ENCODE measurements at regions not wholly inside any gene's neighbourhood (a gene's known extent, or its start where the extent isn't known, plus 50 kb on each side); places are given as distances from the start of the nearest gene placed in this dataset.

DNA sequence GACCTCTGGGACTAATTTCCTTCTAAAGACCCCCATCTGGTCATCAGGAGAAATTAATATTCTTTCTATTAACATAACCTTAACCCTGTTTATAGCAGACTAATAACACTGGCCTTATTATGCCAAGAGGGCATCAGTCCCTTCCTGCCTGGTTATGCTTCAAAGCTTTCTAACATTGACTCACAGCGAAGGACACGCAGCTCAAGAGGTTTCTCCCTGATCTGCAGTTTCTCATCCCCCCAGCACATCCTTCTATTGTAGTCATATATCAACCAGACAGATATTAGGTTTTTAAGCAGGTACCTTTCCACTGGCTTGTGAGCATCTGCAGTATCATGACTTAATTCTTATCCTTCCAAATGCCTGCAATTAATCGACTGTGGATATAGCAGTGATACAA is 100.0 kb upstream of the CXCR4 start:
- Histone ChIP-seq H3K9ac (ENCODE audit: low read depth in 1 of 2, low read length in 2 of 2) (no peak overlapping the region), H3K27ac (ENCODE audit: low read depth, low read length) (no peak overlapping the region), H3K36me3 (ENCODE audit: control insufficient read depth in 1 of 2, insufficient read depth in 2 of 2, low read length in 2 of 2) (no peaks in the 10 kb centered on the region), H3K27me3 (ENCODE audit: control insufficient read depth in 1 of 2, insufficient read depth in 2 of 2, low read length in 2 of 2) (no peaks in the 10 kb centered on the region), H3K4me1 (ENCODE audit: control insufficient read depth in 1 of 2, insufficient read depth in 2 of 2, low read length in 2 of 2) (no peaks in the 10 kb centered on the region), H3K9me3 (ENCODE audit: control insufficient read depth in 1 of 2, low read length in 2 of 2) (no peaks in the 10 kb centered on the region), H3K4me3 (ENCODE audit: low read depth in 1 of 2, low read length in 2 of 2) (no peak overlapping the region)

DNA sequence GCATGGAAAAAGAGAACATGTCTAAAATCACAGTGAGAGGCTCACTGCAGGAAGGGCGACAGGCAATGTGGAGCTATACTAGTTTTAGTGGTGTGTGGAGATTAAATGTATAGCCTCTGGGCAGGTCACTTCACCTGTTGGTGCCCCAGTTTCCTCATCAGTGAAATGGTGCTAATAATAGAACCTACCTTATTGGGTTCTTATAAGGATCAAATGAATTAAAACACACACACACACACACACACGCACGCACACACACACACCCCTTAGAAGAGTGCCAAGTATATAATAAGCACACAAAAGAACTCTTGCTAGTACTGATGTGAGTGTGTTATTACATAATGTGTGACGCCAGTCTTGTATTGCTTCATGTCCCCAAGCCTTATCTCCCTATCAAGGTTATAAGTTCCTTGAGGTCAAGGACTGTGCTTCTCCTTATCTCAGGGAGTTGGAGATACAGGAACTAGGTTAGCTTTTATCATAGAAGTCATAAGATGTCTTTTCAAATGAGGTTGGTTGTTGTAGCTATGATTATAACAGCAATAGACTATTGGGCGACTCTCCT is 98.0 kb upstream of the CXCR4 start:
- Histone ChIP-seq H3K4me3 (ENCODE audit: low read depth in 1 of 2, low read length in 2 of 2) (no peak overlapping the region), H3K9me3 (ENCODE audit: control insufficient read depth in 1 of 2, low read length in 2 of 2) (no peaks in the 10 kb centered on the region), H3K27ac (ENCODE audit: low read depth, low read length) (no peak overlapping the region), H3K9ac (ENCODE audit: low read depth in 1 of 2, low read length in 2 of 2) (no peak overlapping the region), H3K27me3 (ENCODE audit: control insufficient read depth in 1 of 2, insufficient read depth in 2 of 2, low read length in 2 of 2) (no peaks in the 10 kb centered on the region), H3K4me1 (ENCODE audit: control insufficient read depth in 1 of 2, insufficient read depth in 2 of 2, low read length in 2 of 2) (no peaks in the 10 kb centered on the region), H3K36me3 (ENCODE audit: control insufficient read depth in 1 of 2, insufficient read depth in 2 of 2, low read length in 2 of 2) (no peaks in the 10 kb centered on the region)

DNA sequence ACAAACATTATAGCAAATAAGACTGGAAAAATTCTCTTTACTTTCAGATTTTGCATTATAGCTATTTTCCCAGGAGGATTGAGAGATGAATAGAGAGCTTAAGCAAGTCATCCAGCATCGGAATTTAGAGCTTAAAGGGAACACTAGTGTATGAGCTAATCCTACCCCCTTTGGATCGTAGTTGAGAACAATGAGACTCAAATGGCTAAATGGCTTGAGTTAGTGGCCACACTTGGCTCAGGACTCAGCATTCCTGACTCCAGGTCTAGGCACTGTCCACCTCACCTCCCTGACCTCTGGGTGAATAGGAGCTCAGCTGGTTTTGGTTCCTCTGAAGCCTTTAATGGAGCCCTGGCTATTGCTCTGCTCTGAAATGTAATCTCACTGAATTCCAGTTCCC is 97.5 kb upstream of the CXCR4 start:
- H3K4me3 ChIP-seq (ENCODE audit: low read depth in 1 of 2, low read length in 2 of 2): no peak overlapping the region
- H3K4me1 ChIP-seq (ENCODE audit: control insufficient read depth in 1 of 2, insufficient read depth in 2 of 2, low read length in 2 of 2): no peaks in the 10 kb centered on the region
- no peak overlapping the region for H3K9ac ChIP-seq (ENCODE audit: low read depth in 1 of 2, low read length in 2 of 2)
- no peaks in the 10 kb centered on the region for H3K9me3 ChIP-seq (ENCODE audit: control insufficient read depth in 1 of 2, low read length in 2 of 2)
- no peaks in the 10 kb centered on the region for H3K27me3 ChIP-seq (ENCODE audit: control insufficient read depth in 1 of 2, insufficient read depth in 2 of 2, low read length in 2 of 2)
- no peaks in the 10 kb centered on the region for H3K36me3 ChIP-seq (ENCODE audit: control insufficient read depth in 1 of 2, insufficient read depth in 2 of 2, low read length in 2 of 2)
- H3K27ac ChIP-seq (ENCODE audit: low read depth, low read length): no peak overlapping the region

DNA sequence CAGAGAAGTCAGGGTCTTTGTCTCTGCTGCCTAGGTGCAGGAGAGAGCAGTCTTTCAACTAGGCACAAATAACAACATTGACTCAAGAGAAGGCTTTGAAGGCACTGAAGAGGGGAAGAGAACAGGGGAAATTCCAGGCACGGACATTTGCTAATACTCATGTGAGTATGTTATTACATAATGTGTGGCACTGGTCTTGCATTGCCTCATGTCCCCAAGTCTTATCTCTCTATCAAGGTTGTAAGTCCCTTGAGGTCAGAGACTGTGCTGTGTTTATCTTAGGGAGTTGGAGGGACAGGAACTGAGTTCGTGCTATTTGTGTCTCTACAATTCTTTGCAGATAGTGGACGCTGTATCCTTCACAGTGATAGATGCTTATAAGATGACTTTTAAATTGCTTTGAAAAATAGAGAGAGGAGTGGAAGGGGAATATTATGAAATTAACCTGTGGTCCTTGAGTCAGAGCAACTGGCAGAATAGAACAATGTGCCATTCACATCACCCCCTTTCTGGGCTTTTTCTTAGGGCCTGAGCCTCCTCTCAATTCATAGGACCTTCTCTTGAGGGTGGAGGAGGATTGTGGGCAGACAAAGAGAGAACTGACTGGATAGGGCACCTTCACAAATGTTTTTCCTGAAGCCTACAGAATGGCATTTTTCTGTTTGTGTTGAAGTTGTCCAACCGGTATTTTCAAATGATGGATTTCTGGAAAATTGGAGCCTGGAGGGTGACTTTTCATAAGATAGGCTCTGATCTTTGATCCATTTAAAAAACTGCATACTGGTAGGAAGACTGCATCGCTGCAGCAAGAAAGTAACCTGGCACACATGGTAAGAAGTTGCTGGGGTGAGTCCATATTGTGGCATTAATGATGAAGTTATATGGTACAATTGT is 96.6 kb upstream of the CXCR4 start:
- Histone ChIP-seq H3K36me3 (ENCODE audit: control insufficient read depth in 1 of 2, insufficient read depth in 2 of 2, low read length in 2 of 2) (no peaks in the 10 kb centered on the region), H3K27ac (ENCODE audit: low read depth, low read length) (peak overlapping the region; percentile 24), H3K4me1 (ENCODE audit: control insufficient read depth in 1 of 2, insufficient read depth in 2 of 2, low read length in 2 of 2) (no peaks in the 10 kb centered on the region), H3K27me3 (ENCODE audit: control insufficient read depth in 1 of 2, insufficient read depth in 2 of 2, low read length in 2 of 2) (no peaks in the 10 kb centered on the region), H3K9me3 (ENCODE audit: control insufficient read depth in 1 of 2, low read length in 2 of 2) (no peaks in the 10 kb centered on the region), H3K4me3 (ENCODE audit: low read depth in 1 of 2, low read length in 2 of 2) (no peak overlapping the region), H3K9ac (ENCODE audit: low read depth in 1 of 2, low read length in 2 of 2) (no peak overlapping the region)

DNA sequence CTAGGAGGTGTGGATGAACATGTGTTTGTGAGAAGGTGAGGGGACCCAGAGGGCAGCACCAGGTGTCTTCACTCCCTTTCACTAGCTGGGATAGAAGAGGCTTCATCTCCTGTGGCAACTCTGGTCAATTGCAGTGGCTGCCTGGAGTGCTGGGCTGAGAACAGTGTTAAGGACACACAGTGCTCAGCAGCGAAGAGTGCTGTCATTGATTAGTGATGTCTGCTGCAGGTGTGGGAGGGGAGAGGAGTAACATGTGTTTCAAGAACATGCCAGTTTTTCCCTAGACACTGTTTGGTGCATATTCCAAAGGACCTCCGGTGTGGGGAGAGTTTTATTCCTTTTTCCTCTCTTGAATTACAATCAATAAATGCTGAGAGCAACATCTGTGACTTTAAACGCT is 95.9 kb upstream of the CXCR4 start:
- H3K36me3 ChIP-seq (ENCODE audit: control insufficient read depth in 1 of 2, insufficient read depth in 2 of 2, low read length in 2 of 2): no peaks in the 10 kb centered on the region
- H3K9me3 ChIP-seq (ENCODE audit: control insufficient read depth in 1 of 2, low read length in 2 of 2): no peaks in the 10 kb centered on the region
- H3K9ac ChIP-seq (ENCODE audit: low read depth in 1 of 2, low read length in 2 of 2): no peak overlapping the region
- peak overlapping the region; percentile 24 for H3K27ac ChIP-seq (ENCODE audit: low read depth, low read length)
- no peaks in the 10 kb centered on the region for H3K27me3 ChIP-seq (ENCODE audit: control insufficient read depth in 1 of 2, insufficient read depth in 2 of 2, low read length in 2 of 2)
- H3K4me1 ChIP-seq (ENCODE audit: control insufficient read depth in 1 of 2, insufficient read depth in 2 of 2, low read length in 2 of 2): no peaks in the 10 kb centered on the region
- no peak overlapping the region for H3K4me3 ChIP-seq (ENCODE audit: low read depth in 1 of 2, low read length in 2 of 2)

DNA sequence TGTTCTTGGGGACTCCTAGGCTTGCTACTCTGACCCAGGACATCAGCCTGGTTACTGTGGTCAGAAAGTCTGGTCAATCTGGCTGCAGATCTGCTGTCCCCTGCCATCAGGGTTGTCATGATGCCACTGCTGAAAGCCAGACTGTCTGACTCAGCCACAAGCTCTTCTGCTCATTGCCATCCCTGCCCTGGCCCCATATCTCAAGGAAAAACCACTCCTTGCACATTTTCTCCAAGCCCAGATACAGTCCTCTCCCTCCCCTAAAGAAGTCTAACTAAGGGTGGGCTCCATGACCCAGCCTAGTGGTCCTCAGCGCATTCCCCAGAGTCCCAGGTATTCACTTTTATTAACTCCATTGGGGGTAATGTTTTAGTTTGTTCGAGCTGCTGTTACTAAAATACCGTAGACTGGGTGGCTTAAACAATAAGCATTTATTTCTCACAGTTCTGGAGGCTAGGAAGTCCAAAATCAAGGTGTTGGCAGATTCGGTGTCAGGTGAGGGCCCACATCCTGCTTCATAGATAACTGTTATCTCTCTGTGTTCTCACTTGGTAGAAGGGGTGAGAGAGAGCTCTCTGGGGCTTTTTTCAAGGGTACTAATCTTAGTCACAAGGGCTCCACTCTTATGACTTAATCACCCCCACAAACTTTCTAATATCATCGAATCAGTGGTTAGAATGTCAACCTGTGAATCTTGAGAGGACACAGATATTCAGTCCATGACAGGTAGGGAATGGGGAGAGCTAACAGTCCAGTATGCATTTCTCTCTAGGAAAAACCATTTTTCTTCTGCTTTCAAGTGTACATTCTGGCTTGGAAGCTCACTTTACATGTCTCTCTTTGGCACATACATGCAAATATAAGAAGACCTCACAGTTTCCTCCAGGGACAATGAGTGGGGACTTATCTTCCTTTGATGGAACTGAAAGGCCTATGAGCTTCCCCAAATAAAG is 94.8 kb upstream of the CXCR4 start:
- no peaks in the 10 kb centered on the region for H3K4me1 ChIP-seq (ENCODE audit: control insufficient read depth in 1 of 2, insufficient read depth in 2 of 2, low read length in 2 of 2)
- no peaks in the 10 kb centered on the region for H3K27me3 ChIP-seq (ENCODE audit: control insufficient read depth in 1 of 2, insufficient read depth in 2 of 2, low read length in 2 of 2)
- no peak overlapping the region for H3K27ac ChIP-seq (ENCODE audit: low read depth, low read length)

DNA sequence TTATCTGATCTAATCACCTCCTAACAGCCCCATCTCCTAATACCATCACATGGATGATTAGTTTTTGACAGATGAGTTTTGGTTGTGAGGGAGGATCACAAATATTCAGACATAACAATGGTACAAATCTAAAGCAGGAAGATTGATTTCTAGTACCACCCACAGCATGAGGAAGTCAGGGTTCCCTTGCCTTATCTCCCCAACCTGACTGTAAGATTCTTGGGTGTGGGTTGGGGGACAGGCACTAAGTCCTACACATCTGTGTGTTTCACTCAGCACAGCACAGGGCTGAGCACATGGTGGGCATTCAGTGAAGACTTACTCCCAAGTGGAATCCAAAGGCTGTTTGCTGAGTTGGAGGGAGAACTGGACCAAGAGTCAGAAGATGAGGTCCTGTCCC is 93.8 kb upstream of the CXCR4 start:
- Histone ChIP-seq H3K27me3 (ENCODE audit: control insufficient read depth in 1 of 2, insufficient read depth in 2 of 2, low read length in 2 of 2) (no peaks in the 10 kb centered on the region), H3K9ac (ENCODE audit: low read depth in 1 of 2, low read length in 2 of 2) (no peak overlapping the region), H3K36me3 (ENCODE audit: control insufficient read depth in 1 of 2, insufficient read depth in 2 of 2, low read length in 2 of 2) (no peaks in the 10 kb centered on the region), H3K4me1 (ENCODE audit: control insufficient read depth in 1 of 2, insufficient read depth in 2 of 2, low read length in 2 of 2) (no peaks in the 10 kb centered on the region), H3K27ac (ENCODE audit: low read depth, low read length) (no peak overlapping the region), H3K9me3 (ENCODE audit: control insufficient read depth in 1 of 2, low read length in 2 of 2) (no peaks in the 10 kb centered on the region), H3K4me3 (ENCODE audit: low read depth in 1 of 2, low read length in 2 of 2) (no peak overlapping the region)

More for the DNA sequence above, 94.8 kb upstream of the CXCR4 start:
- Histone ChIP-seq H3K9ac (ENCODE audit: low read depth in 1 of 2, low read length in 2 of 2) (no peak overlapping the region), H3K4me3 (ENCODE audit: low read depth in 1 of 2, low read length in 2 of 2) (no peak overlapping the region), H3K9me3 (ENCODE audit: control insufficient read depth in 1 of 2, low read length in 2 of 2) (no peaks in the 10 kb centered on the region), H3K36me3 (ENCODE audit: control insufficient read depth in 1 of 2, insufficient read depth in 2 of 2, low read length in 2 of 2) (no peaks in the 10 kb centered on the region)

DNA sequence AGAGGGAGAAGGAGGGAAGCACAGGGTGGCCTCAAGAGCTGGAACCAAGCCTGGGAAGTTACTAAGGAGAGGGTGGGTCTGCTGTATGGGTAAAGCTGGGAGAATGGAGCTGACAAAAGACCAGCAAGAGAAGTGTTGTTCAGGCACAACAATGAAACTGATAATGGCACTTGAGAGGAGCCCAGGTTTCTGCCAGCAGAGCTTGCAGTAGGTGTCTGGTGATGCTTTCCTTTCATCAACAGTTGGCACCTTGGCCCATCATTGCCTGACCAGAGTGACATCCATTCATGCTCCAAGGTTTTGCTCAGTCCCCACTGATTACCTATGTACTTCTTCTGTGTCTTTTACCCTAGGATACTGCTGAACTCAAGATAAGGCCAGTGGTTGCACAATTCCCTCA is 92.9 kb upstream of the CXCR4 start:
- no peaks in the 10 kb centered on the region for H3K9me3 ChIP-seq (ENCODE audit: control insufficient read depth in 1 of 2, low read length in 2 of 2)
- no peaks in the 10 kb centered on the region for H3K4me1 ChIP-seq (ENCODE audit: control insufficient read depth in 1 of 2, insufficient read depth in 2 of 2, low read length in 2 of 2)
- no peak overlapping the region for H3K9ac ChIP-seq (ENCODE audit: low read depth in 1 of 2, low read length in 2 of 2)
- no peaks in the 10 kb centered on the region for H3K27me3 ChIP-seq (ENCODE audit: control insufficient read depth in 1 of 2, insufficient read depth in 2 of 2, low read length in 2 of 2)
- no peak overlapping the region for H3K4me3 ChIP-seq (ENCODE audit: low read depth in 1 of 2, low read length in 2 of 2)
- H3K27ac ChIP-seq (ENCODE audit: low read depth, low read length): no peak overlapping the region
- H3K36me3 ChIP-seq (ENCODE audit: control insufficient read depth in 1 of 2, insufficient read depth in 2 of 2, low read length in 2 of 2): no peaks in the 10 kb centered on the region

DNA sequence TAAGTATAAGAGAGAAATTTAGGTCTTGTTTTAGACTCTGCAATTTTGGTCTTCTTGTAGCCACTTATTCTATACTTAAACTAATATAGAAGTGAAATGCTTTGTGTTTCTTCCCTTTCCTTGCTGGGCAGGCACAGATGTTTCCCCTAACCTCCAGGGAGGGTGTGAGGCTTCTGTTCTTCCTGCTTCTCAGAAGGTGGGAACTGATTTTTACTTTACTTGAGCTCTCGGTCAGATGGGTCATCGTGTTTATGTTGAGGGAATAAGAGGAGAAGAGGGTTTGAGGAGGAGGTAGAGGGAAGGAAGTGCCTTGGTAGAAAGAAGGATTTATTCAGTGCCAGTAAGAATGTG is 92.5 kb upstream of the CXCR4 start:
- Histone ChIP-seq H3K27ac (ENCODE audit: low read depth, low read length) (no peak overlapping the region), H3K4me3 (ENCODE audit: low read depth in 1 of 2, low read length in 2 of 2) (no peak overlapping the region), H3K36me3 (ENCODE audit: control insufficient read depth in 1 of 2, insufficient read depth in 2 of 2, low read length in 2 of 2) (no peaks in the 10 kb centered on the region), H3K27me3 (ENCODE audit: control insufficient read depth in 1 of 2, insufficient read depth in 2 of 2, low read length in 2 of 2) (no peaks in the 10 kb centered on the region), H3K9me3 (ENCODE audit: control insufficient read depth in 1 of 2, low read length in 2 of 2) (no peaks in the 10 kb centered on the region), H3K9ac (ENCODE audit: low read depth in 1 of 2, low read length in 2 of 2) (no peak overlapping the region), H3K4me1 (ENCODE audit: control insufficient read depth in 1 of 2, insufficient read depth in 2 of 2, low read length in 2 of 2) (no peaks in the 10 kb centered on the region)
